Fibroblast of lung (primary cell): ENCODE measurements at regions not wholly inside any gene's neighbourhood (a gene's known extent, or its start where the extent isn't known, plus 50 kb on each side); places are given as distances from the start of the nearest gene placed in this dataset.

Experiments used
- DNase-seq, 2 donors: peaks; one replicate each; pipeline versions ENCODE4 v3.0.0 to v3.0.0-alpha.2; 2010; ENCODE audit warnings: low read depth in 2 of 2
- H2AFZ ChIP-seq: 2 replicates; pipeline ENCODE4 v1.5.1; 2012; ENCODE audit warnings: low read length, control low read depth, inconsistent platforms
- H3K27ac ChIP-seq: 2 replicates; pipeline ENCODE4 v1.5.1; 2011; ENCODE audit warnings: low read length, control low read depth; ENCODE audit not compliant: insufficient read depth
- H3K27me3 ChIP-seq: 2 replicates; pipeline ENCODE4 v1.5.1; 2011; ENCODE audit warnings: mild to moderate bottlenecking, low read length; ENCODE audit not compliant: control insufficient read depth, insufficient read depth
- H3K36me3 ChIP-seq: 2 replicates; pipeline ENCODE4 v1.5.1; 2011; ENCODE audit warnings: low read length; ENCODE audit not compliant: control insufficient read depth, insufficient read depth
- H3K4me1 ChIP-seq: 2 replicates; pipeline ENCODE4 v1.5.1; 2011; ENCODE audit warnings: low read length; ENCODE audit not compliant: control insufficient read depth, insufficient read depth; ENCODE audit errors: extremely low read depth
- H3K4me2 ChIP-seq: 2 replicates; pipeline ENCODE4 v1.5.1; 2011; ENCODE audit warnings: low read length, control low read depth; ENCODE audit not compliant: insufficient read depth; ENCODE audit errors: extremely low read depth
- H3K4me3 ChIP-seq, 4 experiments: fragments of 200-600 bp in 1 of 4; sonication (generic) in 1 of 4; replicated peaks in 1 of 4; 2 replicates each; pipeline ENCODE4 v1.5.1; 2011 to 2016; ENCODE audit warnings: low read length in 4 of 4, low read depth in 3 of 4, mild to moderate bottlenecking in 3 of 4, control low read depth in 2 of 4, inconsistent platforms in 1 of 4, mixed read lengths in 1 of 4; ENCODE audit not compliant: insufficient read depth in 1 of 4; ENCODE audit errors: control extremely low read depth in 1 of 4
- H3K79me2 ChIP-seq: 2 replicates; pipeline ENCODE4 v1.5.1; 2012; ENCODE audit warnings: mild to moderate bottlenecking, low read length, inconsistent platforms; ENCODE audit not compliant: control insufficient read depth, insufficient read depth
- H3K9ac ChIP-seq: 2 replicates; pipeline ENCODE4 v1.5.1; 2011; ENCODE audit warnings: mild to moderate bottlenecking, low read length, control low read depth; ENCODE audit not compliant: insufficient read depth
- H3K9me3 ChIP-seq: 2 replicates; pipeline ENCODE4 v1.5.1; 2012; ENCODE audit warnings: low read depth, low read length; ENCODE audit not compliant: control insufficient read depth, insufficient read depth
- H4K20me1 ChIP-seq: 2 replicates; pipeline ENCODE4 v1.5.1; 2011; ENCODE audit warnings: low read length; ENCODE audit not compliant: control insufficient read depth, insufficient read depth; ENCODE audit errors: extremely low read depth
- EZH2 ChIP-seq: IDR thresholded peaks from 2 replicates; pipeline ENCODE4 v1.5.1; 2012; ENCODE audit warnings: low read length, control low read depth, mild to moderate bottlenecking; ENCODE audit errors: missing control alignments
- TF ChIP-seq, protein P1 (sequence below), 2 donors: IDR thresholded peaks in 1 of 2; conservative IDR thresholded peaks in 1 of 2; 1 replicate in 1 of 2; 2 replicates in 1 of 2; pipeline ENCODE4 v1.5.1; 2011 to 2012; ENCODE audit warnings: low read length in 2 of 2, control low read depth in 1 of 2, inconsistent platforms in 1 of 2, low read depth in 1 of 2, mild to moderate bottlenecking in 1 of 2

DNA sequence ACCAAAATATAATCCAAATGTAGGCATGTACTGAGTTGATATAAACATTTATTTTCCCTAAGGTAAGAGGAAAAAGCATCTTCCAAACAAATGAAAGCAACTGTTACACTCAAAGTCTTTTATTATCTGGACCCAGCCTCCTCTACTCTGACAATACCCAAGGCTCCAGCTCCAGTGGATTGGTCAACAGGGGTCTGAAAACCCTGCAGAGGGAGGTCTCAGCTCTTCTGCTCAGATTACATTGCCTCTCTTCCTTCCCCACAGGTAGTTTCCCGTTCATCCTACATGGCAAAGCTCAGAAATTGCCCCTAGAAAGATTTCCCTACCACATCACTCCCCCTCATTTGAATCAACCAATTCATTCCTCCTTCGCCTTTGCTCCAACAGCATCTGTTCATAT is 457.0 kb downstream of the METTL4 start:
- Histone ChIP-seq H4K20me1 (no peaks in the 10 kb centered on the region), H3K4me2 (no peak overlapping the region), H3K9ac (no peak overlapping the region), H3K9me3 (no peaks in the 10 kb centered on the region), H3K36me3 (no peaks in the 10 kb centered on the region), H3K4me3 (no peak overlapping the region), H3K4me1 (no peaks in the 10 kb centered on the region), H3K79me2 (no peaks in the 10 kb centered on the region), H2AFZ (no peak overlapping the region), H3K27me3 (no peaks in the 10 kb centered on the region), H3K27ac (no peak overlapping the region)
- DNase-seq: no peak
- no peak for TF ChIP-seq EZH2
- TF ChIP-seq, protein P1, sequence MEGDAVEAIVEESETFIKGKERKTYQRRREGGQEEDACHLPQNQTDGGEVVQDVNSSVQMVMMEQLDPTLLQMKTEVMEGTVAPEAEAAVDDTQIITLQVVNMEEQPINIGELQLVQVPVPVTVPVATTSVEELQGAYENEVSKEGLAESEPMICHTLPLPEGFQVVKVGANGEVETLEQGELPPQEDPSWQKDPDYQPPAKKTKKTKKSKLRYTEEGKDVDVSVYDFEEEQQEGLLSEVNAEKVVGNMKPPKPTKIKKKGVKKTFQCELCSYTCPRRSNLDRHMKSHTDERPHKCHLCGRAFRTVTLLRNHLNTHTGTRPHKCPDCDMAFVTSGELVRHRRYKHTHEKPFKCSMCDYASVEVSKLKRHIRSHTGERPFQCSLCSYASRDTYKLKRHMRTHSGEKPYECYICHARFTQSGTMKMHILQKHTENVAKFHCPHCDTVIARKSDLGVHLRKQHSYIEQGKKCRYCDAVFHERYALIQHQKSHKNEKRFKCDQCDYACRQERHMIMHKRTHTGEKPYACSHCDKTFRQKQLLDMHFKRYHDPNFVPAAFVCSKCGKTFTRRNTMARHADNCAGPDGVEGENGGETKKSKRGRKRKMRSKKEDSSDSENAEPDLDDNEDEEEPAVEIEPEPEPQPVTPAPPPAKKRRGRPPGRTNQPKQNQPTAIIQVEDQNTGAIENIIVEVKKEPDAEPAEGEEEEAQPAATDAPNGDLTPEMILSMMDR (conservative IDR thresholded peaks at IDR 0.05 in 1 of 2, IDR thresholded peaks at IDR 0.05 in 1 of 2; ENCODE audit: low read depth in 1 of 2, low read length in 2 of 2): no peak

- no peak overlapping the region for H3K9ac ChIP-seq
- no peaks in the 10 kb centered on the region for H3K36me3 ChIP-seq
- H3K4me1 ChIP-seq: no peaks in the 10 kb centered on the region
- no peaks in the 10 kb centered on the region for H3K9me3 ChIP-seq
- no peak overlapping the region for H3K4me2 ChIP-seq
- TF ChIP-seq EZH2: no peak
- TF ChIP-seq, protein P1 (conservative IDR thresholded peaks at IDR 0.05 in 1 of 2, IDR thresholded peaks at IDR 0.05 in 1 of 2; ENCODE audit: low read depth in 1 of 2, low read length in 2 of 2): no peak
- no peak overlapping the region for H3K4me3 ChIP-seq
- H3K79me2 ChIP-seq: no peaks in the 10 kb centered on the region
- H2AFZ ChIP-seq: no peak overlapping the region
- H4K20me1 ChIP-seq: no peaks in the 10 kb centered on the region
- no peaks in the 10 kb centered on the region for H3K27me3 ChIP-seq
- no peak for DNase-seq
- no peak overlapping the region for H3K27ac ChIP-seq
Measured at GRCh38 chr18:2114765-2115164, 456.5 kb downstream of the METTL4 start.

DNA sequence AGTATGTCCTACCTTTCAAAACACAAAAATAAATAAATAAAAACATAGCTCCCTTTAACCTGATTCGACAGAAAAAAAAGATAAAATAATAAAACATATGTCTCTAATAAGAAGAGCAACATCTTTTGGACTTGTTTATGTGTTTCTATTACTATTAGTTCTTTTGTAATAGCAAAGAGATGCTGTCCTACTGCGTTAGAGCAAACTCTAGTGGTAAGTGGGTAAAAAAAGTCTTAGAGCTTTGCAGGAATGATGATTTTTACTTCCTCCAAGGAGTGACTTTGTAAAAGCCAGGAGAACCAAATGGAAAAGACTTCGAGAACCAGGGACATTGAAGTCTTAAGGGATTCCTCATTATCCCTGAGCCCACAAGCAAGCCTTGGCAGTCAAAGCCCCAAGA is 450.1 kb downstream of the METTL4 start:
- H3K4me3 ChIP-seq: no peak overlapping the region
- H3K9ac ChIP-seq: no peak overlapping the region
- TF ChIP-seq EZH2: no peak
- TF ChIP-seq, protein P1 (conservative IDR thresholded peaks at IDR 0.05 in 1 of 2, IDR thresholded peaks at IDR 0.05 in 1 of 2; ENCODE audit: low read depth in 1 of 2, low read length in 2 of 2): no peak
- DNase-seq: no peak
- H3K4me1 ChIP-seq: no peaks in the 10 kb centered on the region
- H3K9me3 ChIP-seq: no peaks in the 10 kb centered on the region
- H3K79me2 ChIP-seq: no peaks in the 10 kb centered on the region
- H3K27ac ChIP-seq: no peak overlapping the region
- H2AFZ ChIP-seq: no peak overlapping the region
- H4K20me1 ChIP-seq: no peaks in the 10 kb centered on the region
- H3K27me3 ChIP-seq: no peaks in the 10 kb centered on the region
- H3K36me3 ChIP-seq: no peaks in the 10 kb centered on the region
- no peak overlapping the region for H3K4me2 ChIP-seq
